Stimulated activated CD8-positive, alpha-beta memory T cell treated with anti-CD3 and anti-CD28 coated beads, Interleukin-4, amount 100 ng/mL, for 4 hours (primary cell): ENCODE measurements at regions not wholly inside any gene's neighbourhood (a gene's known extent, or its start where the extent isn't known, plus 50 kb on each side); places are given as distances from the start of the nearest gene placed in this dataset.
A peak's percentile ranks its signal among the peaks of the same experiment; 100 is the strongest.

Source experiments
- DNase-seq, 2 donors: peaks; one replicate each; pipeline ENCODE4 v3.0.0-alpha.2; 2020; ENCODE audit warnings: low read depth in 2 of 2, low spot score in 1 of 2

DNA sequence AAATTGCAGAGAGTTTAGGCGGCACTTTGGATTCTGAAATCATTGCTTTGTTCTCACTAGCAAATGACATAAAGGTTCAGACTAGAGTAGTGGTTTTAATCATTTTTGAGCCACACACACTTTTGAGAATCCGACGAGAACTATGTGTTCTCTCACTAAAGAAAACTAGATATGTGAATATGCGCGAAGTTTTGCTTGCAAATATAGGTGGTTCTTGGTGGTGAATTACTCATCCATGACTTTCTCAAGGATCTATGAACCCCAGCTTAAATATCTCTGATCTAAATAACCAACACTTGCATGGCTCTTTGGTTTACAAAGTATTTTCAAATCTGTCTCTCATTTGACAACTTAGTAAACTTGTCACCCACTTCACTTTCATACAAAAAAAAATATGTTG lies 54.8 kb downstream of the NOG start:
- no peak for DNase-seq

GRCh38 chr17:56648806-56649205 lies 55.3 kb downstream of the NOG start:
- no peak for DNase-seq

- DNase-seq, result no peak
Observed at GRCh38 chr17:56652628-56653027, 59.1 kb downstream of the NOG start.

DNA sequence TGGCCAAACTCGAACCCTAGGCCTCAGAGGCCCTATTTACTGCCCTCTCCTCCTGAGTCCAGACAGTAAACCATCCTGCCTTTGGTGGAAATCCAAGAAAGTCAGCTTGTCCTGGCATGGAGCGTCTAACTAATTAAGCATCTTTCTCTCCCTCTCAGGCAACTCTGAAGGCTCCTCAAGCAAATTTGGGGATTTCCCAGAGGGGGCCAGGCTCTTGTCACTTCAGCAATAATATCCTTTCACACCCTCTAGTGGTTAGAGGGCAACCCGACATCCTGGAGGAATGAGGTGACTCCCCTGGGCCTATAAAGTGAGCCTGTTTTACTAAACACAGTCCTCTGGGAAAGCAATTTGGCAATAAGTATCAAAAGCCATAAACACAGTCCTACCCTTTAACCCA lies 60.4 kb downstream of the NOG start:
- DNase-seq, result peak; percentile 6 to 26

- DNase-seq, result no peak
Observed at GRCh38 chr17:56656701-56657327, 63.3 kb downstream of the NOG start.

GRCh38 chr17:56658648-56659047 lies 65.1 kb downstream of the NOG start:
- DNase-seq, result no peak

GRCh38 chr17:56659622-56660021 lies 66.1 kb downstream of the NOG start:
- DNase-seq, result no peak

GRCh38 chr17:56661906-56662305 lies 68.4 kb downstream of the NOG start:
- DNase-seq, result no peak

GRCh38 chr17:56665864-56666263 lies 72.4 kb downstream of the NOG start:
- DNase-seq, result no peak

- no peak for DNase-seq
Observed at GRCh38 chr17:56667925-56668458, 74.5 kb downstream of the NOG start.

DNA sequence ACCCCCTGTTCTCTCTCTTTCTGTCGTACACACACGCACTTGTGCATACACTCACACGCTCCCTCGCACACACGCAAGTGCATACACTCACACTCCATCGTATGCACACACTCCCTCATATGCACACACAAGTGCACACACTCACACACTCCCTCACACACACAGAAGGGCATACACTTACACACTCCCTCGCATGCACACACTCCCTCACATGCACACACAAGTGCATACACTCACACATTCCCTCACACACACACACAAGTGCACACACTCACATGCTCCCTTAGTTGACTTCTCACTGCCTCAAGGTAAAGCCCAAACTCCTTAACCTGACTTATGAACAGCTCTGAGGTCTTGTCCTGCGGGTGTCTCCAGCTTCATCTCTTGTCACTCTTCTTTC lies 78.7 kb downstream of the NOG start:
- DNase-seq, result no peak

DNA sequence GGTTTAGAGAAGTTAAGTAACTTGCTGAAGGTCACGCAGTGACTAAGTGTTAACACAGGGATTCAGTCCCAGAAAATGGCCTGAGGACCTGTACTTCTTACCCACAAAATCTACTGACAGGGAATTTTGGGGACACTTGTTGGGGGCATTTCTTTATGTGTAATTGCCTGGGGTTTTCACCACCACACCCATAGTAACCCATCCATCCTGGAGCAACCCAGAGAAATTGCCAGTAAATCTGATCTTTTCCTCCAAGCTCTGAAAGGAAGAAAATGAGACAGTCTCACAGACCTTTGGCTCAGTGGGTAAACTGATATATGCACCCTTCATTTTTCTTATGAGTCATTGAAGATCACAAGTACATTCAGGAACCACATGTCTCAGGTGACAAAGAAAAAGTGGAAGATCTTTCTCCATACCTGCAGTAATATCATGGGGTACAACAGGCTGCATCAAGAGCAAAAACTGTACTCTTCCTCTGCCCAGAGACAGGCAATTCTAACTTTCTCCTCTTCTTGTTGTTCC lies 81.0 kb downstream of the NOG start:
- DNase-seq, result no peak

DNA sequence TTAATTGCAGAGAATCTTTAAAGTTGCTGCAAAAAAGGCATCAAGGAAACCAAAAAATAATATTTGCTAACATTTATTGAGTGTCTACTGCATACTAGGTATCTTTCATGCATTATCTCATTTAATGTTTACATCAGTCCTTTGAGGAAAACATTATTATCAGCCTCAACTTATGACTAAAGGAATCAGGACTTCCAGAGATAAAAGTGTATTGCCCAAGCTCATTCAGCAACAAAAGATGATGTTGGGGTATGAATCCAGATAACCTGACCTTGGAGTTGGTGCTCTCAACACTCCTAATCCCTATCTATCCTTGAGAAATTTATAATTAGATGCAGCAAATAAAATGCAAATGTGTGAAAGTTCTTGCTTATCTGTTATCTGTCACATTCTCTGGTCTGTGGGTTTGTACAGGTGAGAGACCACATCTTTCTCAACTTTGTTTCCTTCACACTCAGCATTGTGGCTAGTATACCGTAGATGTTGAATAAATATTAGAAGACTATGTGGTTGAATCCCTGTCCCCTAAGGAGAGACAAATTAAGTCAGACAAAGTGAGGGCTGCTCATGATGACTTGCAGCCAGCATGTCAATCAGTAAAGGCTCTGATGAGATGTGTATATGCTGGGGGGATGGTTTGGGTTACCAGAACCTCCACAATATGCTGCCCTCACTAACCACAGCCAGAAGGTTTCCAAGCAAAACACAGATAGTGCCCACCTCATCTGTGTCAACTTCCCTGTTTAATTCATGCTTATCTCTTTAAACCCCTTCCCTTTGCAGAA lies 82.6 kb downstream of the NOG start:
- DNase-seq, result no peak

- DNase-seq, result no peak
Observed at GRCh38 chr17:56676810-56677209, 83.3 kb downstream of the NOG start.

DNA sequence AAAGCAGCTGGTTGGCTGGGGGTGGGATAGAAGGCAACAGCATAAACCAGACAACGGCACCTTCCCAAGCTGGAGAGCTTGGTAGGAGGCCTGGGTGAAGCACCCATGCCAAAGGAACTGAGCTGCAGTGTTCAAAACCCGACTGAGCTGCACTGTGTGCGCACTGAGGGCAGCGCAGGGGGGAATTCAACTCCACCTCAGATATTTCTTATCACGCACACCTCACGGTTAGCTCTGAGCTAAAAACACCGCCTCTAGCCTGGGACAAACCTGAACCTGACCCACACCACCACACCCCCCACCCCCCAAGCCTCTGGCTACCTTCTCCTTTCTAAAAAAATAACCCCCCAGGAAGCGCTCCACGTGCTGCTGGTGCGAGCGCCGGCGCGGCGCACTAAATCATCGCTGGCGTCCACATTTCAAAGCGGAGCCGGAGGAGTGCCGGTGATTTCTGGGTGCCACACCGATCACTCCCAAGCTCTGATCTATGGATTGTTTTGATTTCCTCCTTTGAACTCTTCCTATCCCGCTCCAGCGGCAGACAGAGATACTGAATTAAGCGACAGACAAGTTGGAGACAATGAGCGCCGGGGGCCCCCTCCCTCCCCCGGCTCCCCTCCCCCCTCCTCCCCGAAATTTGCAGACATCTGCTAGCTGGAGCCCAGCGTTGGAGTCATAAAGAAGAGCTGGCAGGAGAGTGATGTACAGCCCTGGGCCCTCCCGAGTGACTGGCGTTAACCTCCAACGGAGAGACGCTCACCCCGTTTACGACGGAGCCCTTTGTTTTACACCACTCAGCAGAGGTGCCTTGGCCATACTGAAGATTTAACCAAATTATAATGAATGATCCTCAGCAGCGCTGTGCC lies 85.0 kb downstream of the NOG start:
- DNase-seq, result no peak

DNA sequence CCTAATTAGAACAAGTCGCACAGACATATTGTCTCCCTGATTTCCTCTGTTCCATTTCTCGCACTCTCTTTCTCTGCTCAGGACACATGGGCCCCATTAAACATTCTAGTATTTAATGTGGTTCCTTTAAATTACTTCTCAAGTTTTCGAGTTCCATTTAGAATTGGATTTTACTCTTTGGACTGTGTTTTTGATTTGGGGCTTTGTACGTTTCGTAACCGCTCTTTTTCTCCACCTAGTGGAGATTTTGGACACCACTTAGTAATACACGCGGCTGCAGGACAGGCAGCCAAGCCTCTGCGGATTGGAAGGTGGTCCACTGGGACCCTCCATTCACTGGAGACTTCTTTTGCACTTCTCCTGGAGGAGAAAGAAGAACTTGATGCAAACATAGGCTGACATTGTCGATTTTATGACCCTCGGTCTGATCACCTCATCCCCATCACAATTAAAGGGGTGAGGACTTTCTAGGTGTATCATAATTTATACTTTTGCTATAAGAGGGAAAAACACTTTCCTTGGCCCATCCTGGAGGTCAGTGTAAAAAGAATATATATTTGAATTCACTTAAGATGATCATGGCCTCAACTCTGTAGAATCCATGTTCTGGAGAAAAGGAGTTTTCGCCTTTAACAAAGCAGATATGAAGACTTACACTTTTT lies 85.7 kb downstream of the NOG start:
- DNase-seq, result no peak

- no peak for DNase-seq
Observed at GRCh38 chr17:56679777-56680422, 86.4 kb downstream of the NOG start.

GRCh38 chr17:56680676-56681075 lies 87.2 kb downstream of the NOG start:
- DNase-seq, result no peak

GRCh38 chr17:56681561-56682266 lies 88.2 kb downstream of the NOG start:
- DNase-seq, result no peak

DNA sequence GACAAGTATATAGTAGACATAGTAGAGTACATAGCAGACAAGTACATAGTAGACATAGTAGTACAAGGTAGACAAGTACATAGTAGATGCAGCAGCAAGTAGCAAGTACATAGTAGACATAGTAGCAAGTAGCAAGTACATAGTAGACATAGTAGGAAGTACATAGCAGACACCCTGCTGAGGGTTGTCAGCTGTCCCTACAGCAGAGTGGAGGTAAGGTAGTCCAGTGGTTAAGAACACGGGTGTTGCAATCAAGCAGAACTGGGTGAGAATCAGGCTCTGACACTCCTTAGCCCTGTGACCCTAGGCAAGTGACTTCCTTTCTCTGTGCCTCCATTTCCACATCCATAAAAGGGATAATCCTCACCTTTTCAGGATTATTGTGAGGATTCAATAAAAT lies 94.7 kb downstream of the NOG start:
- DNase-seq, result no peak
